C4-2B (cell line): ENCODE measurements at regions not wholly inside any gene's neighbourhood (a gene's known extent, or its start where the extent isn't known, plus 50 kb on each side); places are given as distances from the start of the nearest gene placed in this dataset.

Source experiments
- H3K27ac ChIP-seq: fragments of 450-650 bp; 2 replicates; pipeline ENCODE4 v1.5.1; 2017
- ZFX ChIP-seq: fragments of 450-650 bp; IDR thresholded peaks from 2 replicates; pipeline ENCODE4 v1.6.1; 2017
- TF ChIP-seq, protein P1 (sequence below): fragments of 450-650 bp; conservative IDR thresholded peaks from 2 replicates; pipeline ENCODE4 v1.5.1; 2017; ENCODE audit warnings: mild to moderate bottlenecking

DNA sequence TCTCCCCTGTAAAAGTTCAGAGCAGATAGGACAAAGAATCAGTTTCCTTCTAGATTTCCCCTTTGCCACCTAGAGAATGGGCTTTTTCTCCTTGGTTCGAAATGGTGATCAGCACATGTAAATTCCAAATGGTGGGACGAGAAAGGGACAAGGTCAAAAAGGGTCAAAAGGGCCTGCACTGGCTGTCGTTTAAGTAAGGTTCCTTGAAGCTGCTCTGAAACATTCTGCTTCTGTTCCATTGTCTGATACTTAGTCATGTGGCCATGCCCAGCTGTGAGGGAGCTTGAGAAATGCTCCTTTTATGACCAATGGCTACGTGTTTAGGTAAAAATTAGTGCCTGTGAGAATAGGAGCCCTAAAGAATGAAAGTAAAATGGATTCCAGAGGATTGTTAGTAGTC lies 165.9 kb upstream of the CENPE start:
- TF ChIP-seq ZFX = no peak
- TF ChIP-seq, protein P1, sequence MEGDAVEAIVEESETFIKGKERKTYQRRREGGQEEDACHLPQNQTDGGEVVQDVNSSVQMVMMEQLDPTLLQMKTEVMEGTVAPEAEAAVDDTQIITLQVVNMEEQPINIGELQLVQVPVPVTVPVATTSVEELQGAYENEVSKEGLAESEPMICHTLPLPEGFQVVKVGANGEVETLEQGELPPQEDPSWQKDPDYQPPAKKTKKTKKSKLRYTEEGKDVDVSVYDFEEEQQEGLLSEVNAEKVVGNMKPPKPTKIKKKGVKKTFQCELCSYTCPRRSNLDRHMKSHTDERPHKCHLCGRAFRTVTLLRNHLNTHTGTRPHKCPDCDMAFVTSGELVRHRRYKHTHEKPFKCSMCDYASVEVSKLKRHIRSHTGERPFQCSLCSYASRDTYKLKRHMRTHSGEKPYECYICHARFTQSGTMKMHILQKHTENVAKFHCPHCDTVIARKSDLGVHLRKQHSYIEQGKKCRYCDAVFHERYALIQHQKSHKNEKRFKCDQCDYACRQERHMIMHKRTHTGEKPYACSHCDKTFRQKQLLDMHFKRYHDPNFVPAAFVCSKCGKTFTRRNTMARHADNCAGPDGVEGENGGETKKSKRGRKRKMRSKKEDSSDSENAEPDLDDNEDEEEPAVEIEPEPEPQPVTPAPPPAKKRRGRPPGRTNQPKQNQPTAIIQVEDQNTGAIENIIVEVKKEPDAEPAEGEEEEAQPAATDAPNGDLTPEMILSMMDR = no peak
- H3K27ac ChIP-seq = no peak overlapping the region

DNA sequence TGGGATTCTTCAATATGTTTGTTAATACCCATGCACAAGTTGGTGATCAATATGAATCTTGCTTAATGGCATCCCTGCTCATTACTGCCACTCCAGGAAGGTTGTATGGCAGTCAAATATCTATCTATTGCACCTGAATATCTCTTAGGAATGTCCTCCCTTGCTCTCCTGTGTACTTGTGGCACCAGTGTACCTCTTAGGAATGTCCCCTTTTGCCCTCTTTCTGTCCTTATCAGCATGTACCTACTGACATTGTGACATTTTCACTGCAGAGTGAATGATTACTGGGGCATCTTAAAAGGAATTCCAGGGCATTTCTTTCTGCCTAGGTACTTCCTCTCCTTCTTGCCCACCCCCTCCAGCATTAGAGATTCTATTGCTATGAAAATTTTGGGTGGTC lies 163.8 kb upstream of the CENPE start:
- TF ChIP-seq ZFX = no peak
- TF ChIP-seq, protein P1 = no peak
- H3K27ac ChIP-seq = no peak overlapping the region

DNA sequence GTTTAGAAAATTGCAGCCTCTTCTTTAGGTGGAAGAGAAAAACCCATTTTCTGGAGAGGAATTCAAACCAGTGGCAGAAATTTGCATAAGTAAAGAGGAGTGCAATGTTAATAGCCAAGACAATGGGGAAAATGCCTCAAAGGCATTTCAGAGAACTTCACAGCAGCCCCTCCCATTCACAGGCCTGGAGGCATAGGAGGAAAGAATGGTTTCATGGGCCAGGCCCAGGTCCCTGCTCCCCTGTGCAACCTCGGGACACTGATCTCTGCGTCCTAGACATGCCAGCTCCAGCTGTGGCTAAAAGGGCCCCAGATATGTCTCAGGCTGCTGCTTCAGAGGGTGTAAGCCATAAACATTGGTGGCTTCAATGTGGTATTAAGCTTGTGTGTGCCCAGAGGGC lies 161.8 kb upstream of the CENPE start:
- TF ChIP-seq, protein P1 = no peak
- no peak for TF ChIP-seq ZFX

DNA sequence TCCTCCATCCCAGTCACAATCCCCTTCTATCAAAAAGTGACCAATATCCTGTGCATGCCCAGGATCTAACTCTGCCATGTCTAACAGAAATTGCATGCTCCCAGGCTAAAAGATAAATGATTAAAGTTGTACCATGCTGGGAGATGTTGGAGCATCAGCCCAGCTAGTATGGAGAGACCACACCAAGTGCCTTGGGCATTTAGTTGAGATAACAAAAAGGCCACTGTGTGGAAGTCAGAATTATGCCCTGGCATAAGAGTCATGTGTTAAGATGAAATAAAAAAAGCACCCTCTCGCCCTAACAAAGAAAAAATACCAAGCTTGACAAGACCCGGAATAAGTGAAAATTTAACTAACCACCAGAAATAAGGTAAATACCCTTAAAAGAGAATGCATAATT lies 155.9 kb upstream of the CENPE start:
- no peak for TF ChIP-seq ZFX
- no peak overlapping the region for H3K27ac ChIP-seq

More for the DNA sequence above, 161.8 kb upstream of the CENPE start:
- H3K27ac ChIP-seq = no peak overlapping the region

DNA sequence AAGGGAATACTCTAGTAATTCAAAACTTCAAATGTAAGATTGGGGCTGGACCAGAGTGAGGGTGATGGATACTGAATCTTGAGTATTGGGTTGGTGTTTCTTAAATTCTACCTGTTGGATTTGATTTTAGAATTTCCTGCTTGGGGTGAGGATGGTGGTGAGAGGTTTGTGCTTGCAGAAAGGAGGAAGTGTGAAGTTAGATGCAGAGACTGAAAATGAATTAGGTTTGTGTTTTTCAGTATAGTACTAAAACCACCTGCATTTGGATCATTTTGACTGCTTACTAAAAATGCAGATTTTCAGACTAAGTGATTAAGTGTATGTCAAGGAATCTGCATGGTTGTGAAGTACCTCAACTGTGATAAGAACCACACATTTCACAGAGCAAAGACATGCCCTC lies 131.5 kb upstream of the CENPE start:
- H3K27ac ChIP-seq = no peak overlapping the region
- no peak for TF ChIP-seq ZFX
- TF ChIP-seq, protein P1 = no peak

DNA sequence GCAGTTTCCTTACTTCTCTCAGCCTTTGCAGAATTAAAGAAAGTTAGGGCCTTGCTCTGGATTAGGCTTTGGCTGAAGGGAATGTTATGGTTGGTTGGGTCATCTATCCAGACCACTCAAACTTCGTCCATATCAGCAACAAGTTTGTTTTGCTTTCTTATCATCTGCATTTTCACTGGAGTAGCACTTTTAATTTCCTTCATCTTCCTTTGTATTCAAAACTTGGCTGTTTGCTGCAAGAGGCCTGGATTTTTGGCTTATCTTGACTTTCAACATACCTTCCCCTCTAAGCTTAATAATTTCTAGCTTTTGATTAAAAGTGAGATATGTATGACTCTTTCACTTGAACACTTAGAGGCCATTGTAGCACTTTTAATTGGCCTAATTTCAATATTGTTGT lies 126.7 kb upstream of the CENPE start:
- H3K27ac ChIP-seq = no peak overlapping the region
- TF ChIP-seq ZFX = no peak
- TF ChIP-seq, protein P1 = no peak

DNA sequence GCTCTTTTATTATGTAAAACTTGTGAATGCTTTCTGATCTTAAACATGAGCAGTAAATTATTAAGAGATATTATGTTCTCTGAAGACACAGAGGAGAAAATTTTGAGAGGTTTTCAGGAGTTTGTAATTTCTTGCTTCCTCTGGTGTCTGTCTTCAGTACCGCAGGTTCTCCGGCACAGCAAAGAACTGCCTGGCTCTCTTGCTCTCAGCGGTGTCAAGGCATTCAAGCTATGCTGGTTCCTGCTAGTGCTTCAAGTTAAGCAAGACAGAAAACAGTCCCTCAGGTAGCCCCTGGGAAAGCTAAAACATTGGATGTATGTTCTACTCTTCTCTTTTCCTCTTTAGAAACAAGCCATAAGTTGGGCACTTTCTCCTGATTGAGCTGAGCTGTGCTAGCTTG lies 120.2 kb upstream of the CENPE start:
- TF ChIP-seq ZFX = no peak
- TF ChIP-seq, protein P1 = no peak
- no peak overlapping the region for H3K27ac ChIP-seq

DNA sequence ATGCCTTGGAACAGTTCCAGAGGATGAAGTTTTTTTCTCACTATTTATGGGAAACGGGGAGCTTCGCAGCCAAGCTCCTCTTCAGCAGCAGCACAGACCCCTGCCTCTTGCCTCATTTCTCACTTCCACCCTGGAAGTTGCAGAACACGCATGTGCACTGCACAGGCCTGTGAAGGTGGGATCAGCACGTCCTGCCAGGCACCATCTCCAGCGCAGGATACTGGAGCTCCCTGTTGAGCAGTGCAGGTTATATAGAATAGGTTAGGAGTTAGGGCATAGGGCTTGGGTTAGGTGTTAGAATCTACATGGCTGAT lies 110.1 kb upstream of the CENPE start:
- no peak for TF ChIP-seq ZFX
- TF ChIP-seq, protein P1 = no peak
- H3K27ac ChIP-seq = no peak overlapping the region
